ENCODE measurements at regions not wholly inside any gene's neighbourhood (a gene's known extent, or its start where the extent isn't known, plus 50 kb on each side); places are given as distances from the start of the nearest gene placed in this dataset.
A peak's percentile ranks its signal among the peaks of the same experiment; 100 is the strongest.

DNA sequence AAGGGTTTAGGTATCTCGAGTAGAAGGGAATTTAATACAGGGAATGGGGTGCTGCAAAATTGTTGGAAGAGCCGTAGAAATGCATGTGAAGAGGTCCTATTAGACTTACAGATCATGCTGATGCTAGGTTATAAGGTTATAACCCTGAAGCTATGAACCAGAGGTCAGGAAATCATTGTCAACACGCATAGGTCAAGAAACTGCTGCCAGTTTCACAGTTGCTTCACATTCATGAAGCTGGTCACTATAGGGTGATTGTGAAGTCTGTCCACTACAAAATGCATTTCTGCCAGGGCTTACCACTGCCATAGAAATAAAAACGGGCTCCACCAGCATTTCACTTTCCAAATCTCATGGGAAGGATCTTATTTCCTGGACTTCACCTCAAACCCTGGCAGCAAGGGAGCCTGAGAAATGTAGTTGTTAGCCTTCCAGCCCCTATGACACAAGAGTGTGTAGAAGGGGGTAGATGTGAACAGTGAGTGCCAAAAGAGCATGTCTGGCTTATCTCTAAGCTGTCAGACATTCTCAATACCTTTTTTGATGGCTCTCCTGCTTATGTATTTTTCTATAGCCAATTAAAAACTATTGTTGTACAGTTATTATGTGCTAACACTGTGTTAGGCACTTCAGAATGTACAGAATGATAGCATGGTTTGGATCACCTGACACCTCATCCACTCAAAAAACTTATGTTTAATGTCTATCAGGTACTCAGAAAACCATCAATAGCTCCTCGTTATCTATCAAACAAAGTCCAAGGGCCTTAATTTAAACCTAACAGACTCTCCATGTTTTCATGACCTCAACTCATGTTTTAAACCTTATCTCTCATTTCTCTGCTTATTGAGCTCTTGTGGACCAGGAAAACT is 148.3 kb upstream of the TSC22D2 start:
- Histone ChIP-seq H3K27ac (ENCODE audit: low read depth, low read length) (no peak overlapping the region), H3K4me1 (ENCODE audit: insufficient read depth, low read length) (no peaks in the 10 kb centered on the region), H3K27me3 (ENCODE audit: insufficient read depth, low read length) (peaks cover 5% of the 10 kb centered on the region), H3K9me3 (ENCODE audit: control insufficient read depth in 1 of 2, low read length in 2 of 2) (no peaks in the 10 kb centered on the region), H3K36me3 (ENCODE audit: insufficient read depth, low read length) (no peaks in the 10 kb centered on the region), H3K4me3 (ENCODE audit: low read length in 2 of 2) (no peak overlapping the region)
- Mint-ChIP-seq H3K27me3 (peaks cover 1 to 11% of the 10 kb centered on the region in 2 donors), H3K36me3 (no peaks in the 10 kb centered on the region), H3K27ac (peak overlapping the region in 1 of 7 donors; percentile 5), H3K9me3 (no peaks in the 10 kb centered on the region), H3K4me1 (no peaks in the 10 kb centered on the region), H3K4me3 (no peak overlapping the region)
- CTCF ChIA-PET (ENCODE audit: partially characterized antibody) = interaction anchor here (1.2 to 1.7 kb wide), 2 partner anchors 26 to 235 kb away, joined by 3 to 5 read pairs; no protein-coding TSS in a partner anchor
- POLR2A ChIA-PET (ENCODE audit: partially characterized antibody) = no interaction called here
- intact Hi-C loops (cut with micrococcal nuclease) = no loop called here
- DNase-seq = no peak

DNA sequence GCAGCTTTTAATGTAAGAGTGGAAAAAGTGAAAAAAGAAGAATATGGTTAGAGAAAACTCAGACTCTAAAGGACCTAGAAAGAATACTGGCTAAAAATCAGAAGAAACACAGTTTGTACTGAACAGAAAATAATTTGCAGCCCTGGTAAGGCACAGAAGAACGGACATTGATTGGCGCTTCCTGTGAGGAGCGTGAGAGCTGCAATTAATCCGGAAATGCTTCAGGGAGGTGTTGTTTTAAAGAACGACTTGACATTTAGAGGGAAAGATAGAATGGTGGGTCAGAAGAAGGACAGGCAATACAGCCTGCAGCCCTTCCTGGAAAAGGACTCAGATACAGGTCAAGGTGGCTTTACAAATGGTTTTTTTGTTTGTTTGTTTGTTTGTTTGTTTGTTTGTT is 151.3 kb upstream of the TSC22D2 start:
- no peaks in the 10 kb centered on the region for H3K9me3 Mint-ChIP-seq
- H3K27me3 Mint-ChIP-seq = peaks cover 5% of the 10 kb centered on the region in 2 donors
- Histone ChIP-seq H3K9me3 (ENCODE audit: control insufficient read depth in 1 of 2, low read length in 2 of 2) (no peaks in the 10 kb centered on the region), H3K36me3 (ENCODE audit: insufficient read depth, low read length) (no peaks in the 10 kb centered on the region), H3K4me1 (ENCODE audit: insufficient read depth, low read length) (no peaks in the 10 kb centered on the region), H3K4me3 (ENCODE audit: low read length in 2 of 2) (no peak overlapping the region), H3K27me3 (ENCODE audit: insufficient read depth, low read length) (peaks cover 5% of the 10 kb centered on the region), H3K27ac (ENCODE audit: low read depth, low read length) (no peak overlapping the region)
- ChIA-PET CTCF (ENCODE audit: partially characterized antibody) (no interaction called here), POLR2A (ENCODE audit: partially characterized antibody) (no interaction called here)
- H3K4me1 Mint-ChIP-seq = no peaks in the 10 kb centered on the region
- DNase-seq = no peak
- no peaks in the 10 kb centered on the region for H3K36me3 Mint-ChIP-seq
- H3K4me3 Mint-ChIP-seq = no peak overlapping the region
- H3K27ac Mint-ChIP-seq = no peak overlapping the region
- intact Hi-C loops (cut with micrococcal nuclease) = no loop called here

DNA sequence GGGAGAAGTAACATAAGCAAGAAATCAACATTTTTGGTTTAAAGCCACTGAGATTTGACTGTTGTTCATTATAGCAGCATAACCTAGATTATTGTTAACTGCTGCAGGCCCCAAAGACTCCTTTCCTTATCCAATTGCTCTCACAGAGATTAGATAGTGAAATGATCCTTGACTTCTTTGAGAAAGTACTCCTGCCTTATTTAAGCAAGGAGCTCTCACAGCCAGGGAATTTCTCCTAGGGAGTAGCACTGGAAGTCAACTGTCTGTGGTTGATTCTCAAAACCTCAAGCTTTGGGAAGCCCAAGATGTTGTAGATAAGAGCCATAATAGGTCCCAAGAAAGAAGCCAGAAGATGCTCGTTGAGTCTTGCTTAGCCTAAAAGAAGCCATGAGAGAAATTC is 151.8 kb upstream of the TSC22D2 start:
- no peaks in the 10 kb centered on the region for H3K36me3 Mint-ChIP-seq
- ChIA-PET POLR2A (ENCODE audit: partially characterized antibody) (no interaction called here), CTCF (ENCODE audit: partially characterized antibody) (no interaction called here)
- no peak overlapping the region for H3K27ac Mint-ChIP-seq
- peaks cover 5% of the 10 kb centered on the region in 2 donors for H3K27me3 Mint-ChIP-seq
- DNase-seq = no peak
- intact Hi-C loops (cut with micrococcal nuclease) = no loop called here
- H3K9me3 Mint-ChIP-seq = no peaks in the 10 kb centered on the region
- H3K9me3 ChIP-seq (ENCODE audit: control insufficient read depth in 1 of 2, low read length in 2 of 2) = no peaks in the 10 kb centered on the region
- no peak overlapping the region for H3K27ac ChIP-seq (ENCODE audit: low read depth, low read length)
- H3K4me3 Mint-ChIP-seq = no peak overlapping the region
- H3K36me3 ChIP-seq (ENCODE audit: insufficient read depth, low read length) = no peaks in the 10 kb centered on the region
- no peaks in the 10 kb centered on the region for H3K4me1 ChIP-seq (ENCODE audit: insufficient read depth, low read length)
- no peaks in the 10 kb centered on the region for H3K4me1 Mint-ChIP-seq
- peaks cover 5% of the 10 kb centered on the region for H3K27me3 ChIP-seq (ENCODE audit: insufficient read depth, low read length)
- no peak overlapping the region for H3K4me3 ChIP-seq (ENCODE audit: low read length in 2 of 2)

DNA sequence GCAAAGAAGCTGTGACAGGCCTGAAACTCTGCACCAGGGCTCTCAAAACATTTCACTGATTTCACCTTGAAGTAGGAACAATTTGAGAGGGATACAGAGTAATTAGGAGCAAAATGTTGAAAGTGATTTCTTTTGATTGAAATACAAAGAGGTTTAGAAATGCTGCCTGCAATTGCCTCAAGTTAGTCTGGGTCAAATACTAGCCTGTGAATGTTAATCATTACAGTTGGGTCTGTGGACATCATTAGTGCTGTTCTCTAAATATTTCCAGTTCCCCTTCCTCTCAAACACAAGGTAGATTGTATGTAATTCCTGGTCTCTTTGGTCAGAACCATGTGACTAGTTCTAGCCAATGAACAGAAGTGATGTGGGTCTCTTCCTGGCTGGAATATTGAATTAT is 152.3 kb upstream of the TSC22D2 start:
- Histone ChIP-seq H3K9me3 (ENCODE audit: control insufficient read depth in 1 of 2, low read length in 2 of 2) (no peaks in the 10 kb centered on the region), H3K4me3 (ENCODE audit: low read length in 2 of 2) (no peak overlapping the region), H3K36me3 (ENCODE audit: insufficient read depth, low read length) (no peaks in the 10 kb centered on the region), H3K27ac (ENCODE audit: low read depth, low read length) (no peak overlapping the region), H3K4me1 (ENCODE audit: insufficient read depth, low read length) (no peaks in the 10 kb centered on the region), H3K27me3 (ENCODE audit: insufficient read depth, low read length) (peaks cover 5% of the 10 kb centered on the region)
- H3K4me1 Mint-ChIP-seq = no peaks in the 10 kb centered on the region
- H3K4me3 Mint-ChIP-seq = no peak overlapping the region
- ChIA-PET CTCF (ENCODE audit: partially characterized antibody) (no interaction called here), POLR2A (ENCODE audit: partially characterized antibody) (no interaction called here)
- no peak for DNase-seq
- no peaks in the 10 kb centered on the region for H3K9me3 Mint-ChIP-seq
- H3K36me3 Mint-ChIP-seq = no peaks in the 10 kb centered on the region
- H3K27ac Mint-ChIP-seq = no peak overlapping the region
- H3K27me3 Mint-ChIP-seq = peaks cover 5% of the 10 kb centered on the region in 2 donors
- intact Hi-C loops (cut with micrococcal nuclease) = no loop called here

DNA sequence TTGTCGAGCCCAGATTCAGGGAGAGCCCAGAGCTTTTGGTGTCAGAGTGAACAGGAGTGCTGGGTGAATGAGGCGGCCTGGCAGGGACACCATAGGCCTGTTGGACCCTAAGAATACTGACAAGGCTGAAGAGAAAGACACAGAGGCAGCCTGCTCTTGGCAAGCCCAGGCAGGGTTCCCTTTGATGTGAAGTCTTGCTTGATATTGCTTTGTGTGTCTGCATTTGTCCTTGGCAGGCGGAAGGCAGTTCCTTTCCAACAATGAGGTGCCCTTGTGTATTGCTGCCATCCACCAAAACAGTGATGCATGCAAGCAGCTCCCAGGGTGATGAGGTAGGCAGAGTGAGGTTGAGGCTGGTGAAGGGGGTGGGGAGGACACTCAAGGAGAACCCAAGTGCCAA is 152.7 kb upstream of the TSC22D2 start:
- H3K27me3 Mint-ChIP-seq = peaks cover 5% of the 10 kb centered on the region in 2 donors
- H3K27ac Mint-ChIP-seq = no peak overlapping the region
- no peaks in the 10 kb centered on the region for H3K36me3 Mint-ChIP-seq
- ChIA-PET CTCF (ENCODE audit: partially characterized antibody) (no interaction called here), POLR2A (ENCODE audit: partially characterized antibody) (no interaction called here)
- H3K27me3 ChIP-seq (ENCODE audit: insufficient read depth, low read length) = peaks cover 5% of the 10 kb centered on the region
- H3K4me1 ChIP-seq (ENCODE audit: insufficient read depth, low read length) = no peaks in the 10 kb centered on the region
- no peaks in the 10 kb centered on the region for H3K9me3 Mint-ChIP-seq
- no peak overlapping the region for H3K4me3 Mint-ChIP-seq
- no peaks in the 10 kb centered on the region for H3K36me3 ChIP-seq (ENCODE audit: insufficient read depth, low read length)
- H3K4me1 Mint-ChIP-seq = no peaks in the 10 kb centered on the region
- no peak overlapping the region for H3K4me3 ChIP-seq (ENCODE audit: low read length in 2 of 2)
- intact Hi-C loops (cut with micrococcal nuclease) = no loop called here
- H3K9me3 ChIP-seq (ENCODE audit: control insufficient read depth in 1 of 2, low read length in 2 of 2) = no peaks in the 10 kb centered on the region
- H3K27ac ChIP-seq (ENCODE audit: low read depth, low read length) = no peak overlapping the region
- DNase-seq = no peak

DNA sequence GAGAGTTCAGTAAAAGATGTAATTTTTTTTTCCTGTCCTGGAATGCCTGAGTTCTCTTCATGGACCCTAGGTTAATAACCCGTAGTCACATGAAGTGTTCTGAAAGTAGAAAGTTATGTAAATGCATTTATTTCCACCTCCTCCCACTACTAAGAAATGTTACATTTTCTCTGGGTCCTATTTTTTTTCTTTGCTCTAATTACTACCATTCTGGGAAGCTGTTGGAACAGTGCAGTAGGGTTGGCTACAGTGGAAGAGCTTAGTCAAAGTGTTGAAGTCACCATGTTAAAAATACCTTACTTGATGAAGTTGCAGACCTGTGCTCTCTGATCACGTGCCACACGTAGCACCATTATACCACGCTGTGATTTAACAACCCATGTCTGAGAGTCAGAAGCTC is 153.8 kb upstream of the TSC22D2 start:
- peaks cover 5% of the 10 kb centered on the region for H3K27me3 ChIP-seq (ENCODE audit: insufficient read depth, low read length)
- H3K4me3 Mint-ChIP-seq = no peak overlapping the region
- POLR2A ChIA-PET (ENCODE audit: partially characterized antibody) = no interaction called here
- no peak overlapping the region for H3K4me3 ChIP-seq (ENCODE audit: low read length in 2 of 2)
- H3K36me3 Mint-ChIP-seq = no peaks in the 10 kb centered on the region
- H3K9me3 Mint-ChIP-seq = no peaks in the 10 kb centered on the region
- no peak overlapping the region for H3K27ac Mint-ChIP-seq
- CTCF ChIA-PET (ENCODE audit: partially characterized antibody) = no interaction called here
- no peaks in the 10 kb centered on the region for H3K36me3 ChIP-seq (ENCODE audit: insufficient read depth, low read length)
- no peak for DNase-seq
- intact Hi-C loops (cut with micrococcal nuclease) = no loop called here
- H3K9me3 ChIP-seq (ENCODE audit: control insufficient read depth in 1 of 2, low read length in 2 of 2) = no peaks in the 10 kb centered on the region
- H3K27ac ChIP-seq (ENCODE audit: low read depth, low read length) = no peak overlapping the region
- H3K4me1 ChIP-seq (ENCODE audit: insufficient read depth, low read length) = no peaks in the 10 kb centered on the region
- H3K4me1 Mint-ChIP-seq = no peaks in the 10 kb centered on the region
- H3K27me3 Mint-ChIP-seq = peaks cover 5% of the 10 kb centered on the region in 2 donors

DNA sequence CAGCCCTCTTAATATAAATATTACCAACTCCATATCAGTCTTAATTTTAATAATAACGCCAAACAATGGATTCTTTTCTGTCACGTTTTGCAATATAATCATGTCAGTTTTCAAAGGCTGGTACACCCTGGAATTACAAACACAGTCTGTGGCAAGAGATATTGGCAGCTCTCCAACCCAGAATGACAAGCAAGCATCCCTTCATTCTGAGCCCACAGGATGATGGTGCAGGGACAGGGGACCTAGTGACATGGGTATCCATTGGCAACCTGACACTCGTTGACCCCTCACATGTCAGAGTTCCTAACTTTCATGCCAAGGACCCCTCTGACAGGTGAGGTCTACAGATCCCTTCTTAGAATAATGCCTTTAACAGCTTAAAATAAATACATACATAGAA is 154.5 kb upstream of the TSC22D2 start:
- Histone ChIP-seq H3K27me3 (ENCODE audit: insufficient read depth, low read length) (peaks cover 5% of the 10 kb centered on the region), H3K4me1 (ENCODE audit: insufficient read depth, low read length) (no peaks in the 10 kb centered on the region), H3K9me3 (ENCODE audit: control insufficient read depth in 1 of 2, low read length in 2 of 2) (no peaks in the 10 kb centered on the region), H3K27ac (ENCODE audit: low read depth, low read length) (no peak overlapping the region), H3K36me3 (ENCODE audit: insufficient read depth, low read length) (no peaks in the 10 kb centered on the region), H3K4me3 (ENCODE audit: low read length in 2 of 2) (no peak overlapping the region)
- no peaks in the 10 kb centered on the region for H3K36me3 Mint-ChIP-seq
- ChIA-PET CTCF (ENCODE audit: partially characterized antibody) (no interaction called here), POLR2A (ENCODE audit: partially characterized antibody) (no interaction called here)
- intact Hi-C loops (cut with micrococcal nuclease) = no loop called here
- DNase-seq = no peak
- peaks cover 5% of the 10 kb centered on the region in 2 donors for H3K27me3 Mint-ChIP-seq
- H3K9me3 Mint-ChIP-seq = no peaks in the 10 kb centered on the region
- no peak overlapping the region for H3K4me3 Mint-ChIP-seq
- H3K4me1 Mint-ChIP-seq = no peaks in the 10 kb centered on the region
- no peak overlapping the region for H3K27ac Mint-ChIP-seq

All from CD4-positive, alpha-beta memory T cell (primary cell).